NCI-H446 (cell line): ENCODE measurements at regions not wholly inside any gene's neighbourhood (a gene's known extent, or its start where the extent isn't known, plus 50 kb on each side); places are given as distances from the start of the nearest gene placed in this dataset.
"Not testable (repeated sequence)": the region's sequence is repeated elsewhere in the genome, so short reads cannot be mapped to it uniquely, and the experiment has no call there.

Source experiments
- DNase-seq, 2 experiments: peaks; one replicate each; lab custom pipeline; 2025; lab: John Stamatoyannopoulos, UW

DNA sequence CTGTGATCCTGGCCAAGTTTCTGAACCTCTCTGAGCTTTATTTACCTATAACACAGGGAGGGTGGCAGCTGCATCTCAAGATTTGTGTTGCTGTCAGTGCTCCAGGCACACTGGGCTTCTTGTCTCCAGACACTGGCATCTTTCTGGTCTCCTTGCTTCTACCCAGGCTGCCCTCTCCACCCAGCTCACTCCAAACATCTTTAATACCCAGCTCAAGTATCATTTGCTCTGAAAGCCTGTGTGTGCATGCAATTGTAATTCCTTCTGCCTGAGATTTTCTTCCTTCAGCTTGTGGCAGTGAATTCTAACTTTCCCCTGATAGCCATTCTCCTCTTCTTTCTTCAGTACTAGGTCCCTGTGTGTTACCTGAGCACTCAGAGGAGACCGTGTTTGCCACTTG, 50.7 kb upstream of the USP7 start:
- DNase-seq, result no peak

DNA sequence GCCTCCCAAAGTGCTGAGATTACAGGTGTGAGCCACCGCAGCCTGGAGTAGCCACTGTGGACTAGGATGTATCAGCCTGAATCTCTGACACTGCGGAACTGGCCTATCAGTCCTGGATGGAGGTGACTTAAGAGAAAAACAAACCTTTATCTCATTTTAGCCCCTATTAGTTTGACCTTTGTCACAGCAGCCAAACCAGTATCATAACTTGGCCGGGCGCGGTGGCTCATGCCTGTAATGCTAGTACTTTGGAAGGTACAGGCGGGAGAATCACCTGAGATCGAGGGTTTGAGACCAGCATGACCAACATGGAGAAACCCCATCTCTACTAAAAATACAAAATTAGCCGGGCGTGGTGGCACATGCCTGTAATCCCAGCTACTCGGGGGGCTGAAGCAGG, 51.8 kb upstream of the USP7 start:
- DNase-seq, result no peak

DNA sequence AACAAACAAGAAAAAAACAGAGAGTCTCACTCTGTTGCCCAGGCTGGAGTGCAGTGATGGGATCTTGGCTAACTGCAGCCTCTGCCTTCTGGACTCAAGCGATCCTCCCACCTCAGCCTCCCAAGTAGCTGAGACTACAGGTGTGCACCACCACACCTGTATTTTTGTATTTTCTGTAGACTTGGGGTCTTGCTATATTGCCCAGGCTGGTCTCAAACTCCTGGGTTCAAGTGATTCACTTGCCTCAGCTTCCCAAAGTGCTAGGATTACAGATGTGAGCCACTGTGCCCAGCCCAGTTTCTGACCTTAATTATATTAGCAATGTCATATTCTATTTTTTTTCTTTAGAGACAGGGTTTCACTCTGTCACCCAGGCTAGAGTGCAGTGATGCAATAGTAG, 52.3 kb upstream of the USP7 start:
- DNase-seq, result not testable (repeated sequence)

DNA sequence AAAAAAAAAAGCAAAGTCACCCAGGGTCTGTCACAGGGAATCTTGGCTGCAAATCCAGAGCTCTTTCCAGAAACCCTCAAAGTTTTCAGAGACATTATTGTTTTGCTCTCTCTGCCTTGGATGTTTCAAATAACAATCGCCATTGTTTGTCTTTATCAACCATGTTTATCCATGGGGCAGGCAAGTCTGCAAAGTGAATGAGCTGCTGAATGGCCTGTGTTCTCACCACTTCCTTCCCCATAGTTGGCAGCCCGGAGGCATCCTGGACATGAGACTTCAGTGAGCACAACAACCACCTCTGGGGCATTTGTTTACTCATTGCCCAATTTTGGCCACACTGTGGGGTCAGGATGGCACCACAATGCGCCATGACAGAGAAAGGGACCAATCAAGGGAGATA, 53.1 kb upstream of the USP7 start:
- no peak for DNase-seq

DNA sequence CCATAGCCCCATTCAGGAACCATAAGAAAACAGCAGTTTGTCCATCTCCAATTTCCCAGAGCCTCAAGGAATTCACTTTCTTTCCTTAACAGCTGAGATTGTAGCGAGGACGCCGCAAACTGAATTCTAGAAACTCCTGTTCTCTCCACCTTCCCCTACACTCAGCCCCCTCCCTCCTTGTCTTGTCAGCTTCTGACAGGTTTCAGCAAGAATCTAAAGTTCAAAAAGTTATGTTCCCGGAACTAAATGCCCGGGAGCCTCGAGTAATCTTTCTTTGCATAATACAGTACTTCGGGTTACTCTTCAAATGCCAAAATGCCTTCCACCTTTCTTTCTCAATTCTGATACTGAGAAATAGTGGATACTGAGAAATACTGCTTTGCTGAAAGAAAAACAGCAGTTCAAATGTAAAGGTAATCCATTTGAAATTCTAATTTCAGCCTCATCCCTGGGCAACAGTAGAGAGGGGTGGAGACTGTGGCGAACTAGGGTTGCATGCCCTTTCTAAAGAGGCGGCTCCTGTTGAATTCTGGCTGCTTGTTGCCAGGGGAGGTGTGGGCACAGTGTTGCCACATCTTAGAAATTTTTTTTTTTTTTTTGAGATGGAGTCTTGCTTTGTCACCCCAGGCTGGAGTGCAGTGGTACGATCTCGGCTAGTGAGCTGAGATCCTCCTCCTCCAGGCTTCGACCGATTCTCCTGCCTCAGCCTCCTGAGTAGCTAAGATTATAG, 63.5 kb upstream of the USP7 start:
- DNase-seq, result no peak

DNA sequence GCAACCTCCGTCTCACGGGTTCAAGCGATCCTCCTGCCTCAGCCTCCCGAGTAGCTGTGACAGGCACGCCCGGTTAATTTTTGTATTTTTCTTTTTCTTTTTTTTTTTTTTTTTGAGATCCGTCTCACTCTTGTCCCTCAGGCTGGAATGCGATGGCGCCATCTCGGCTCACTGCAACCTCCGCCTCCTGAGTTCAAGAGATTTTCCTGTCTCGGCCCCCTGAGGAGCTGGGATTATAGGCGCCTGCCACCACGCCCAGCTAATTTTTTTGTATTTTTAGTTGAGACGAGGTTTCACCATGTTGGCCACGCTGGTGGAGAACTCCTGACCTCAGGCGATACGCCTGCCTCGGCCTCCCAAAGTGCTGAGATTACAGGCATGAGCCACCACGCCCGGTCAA, 63.0 kb upstream of the HAPSTR1 start:
- DNase-seq, result not testable (repeated sequence)

DNA sequence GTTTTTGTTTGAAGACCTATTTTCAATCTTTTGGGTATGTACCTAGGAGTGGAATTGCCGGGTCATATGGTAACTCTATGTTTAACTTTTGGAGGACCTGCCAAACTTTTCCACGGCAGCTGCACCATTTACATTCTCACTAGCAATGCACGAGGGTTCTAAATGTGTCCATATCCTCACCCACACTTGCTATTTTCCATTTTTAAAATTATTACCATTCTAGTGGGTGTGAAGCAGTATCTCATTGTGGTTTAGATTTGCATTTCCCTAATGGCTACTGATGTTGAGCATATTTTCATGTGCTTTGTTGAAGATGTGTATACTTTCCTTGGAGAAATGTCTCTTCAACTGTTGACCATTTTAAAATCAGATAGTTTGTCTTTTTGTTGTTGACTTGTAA, 60.3 kb upstream of the HAPSTR1 start:
- no peak for DNase-seq

DNA sequence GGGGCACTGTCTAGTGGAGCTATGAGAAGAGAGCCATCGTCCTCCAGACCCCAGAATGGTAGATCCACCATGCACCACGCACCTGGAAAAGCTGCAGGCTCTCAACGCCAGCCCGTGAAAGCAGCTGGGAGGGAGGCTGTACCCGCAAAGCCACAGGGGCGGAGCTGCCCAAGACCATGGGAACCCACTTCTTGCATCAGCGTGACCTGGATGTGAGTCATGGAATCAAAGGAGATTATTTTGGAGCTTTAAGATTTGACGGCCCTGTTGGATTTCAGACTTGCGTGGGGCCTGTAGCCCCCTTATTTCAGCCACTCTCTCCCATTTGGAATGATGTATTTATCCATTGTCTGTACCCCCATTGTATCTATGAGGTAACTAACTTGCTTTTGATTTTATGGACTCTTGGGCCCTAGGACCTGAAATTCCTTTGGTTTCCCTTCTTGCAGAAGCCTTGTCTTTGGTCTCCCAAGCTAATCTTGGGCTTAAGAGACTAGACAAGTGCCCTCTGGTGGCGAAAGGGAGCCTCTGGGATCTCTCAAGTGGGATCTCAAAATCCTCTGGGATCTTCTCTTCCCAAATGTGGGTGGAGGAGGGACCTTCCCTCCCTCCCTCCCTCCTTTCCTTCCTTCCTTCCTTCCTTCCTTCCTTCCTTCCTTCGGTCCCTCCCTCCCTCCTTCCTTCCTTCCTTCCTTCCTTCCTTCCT, 58.2 kb upstream of the HAPSTR1 start:
- peak; percentile 49 to 75 for DNase-seq

DNA sequence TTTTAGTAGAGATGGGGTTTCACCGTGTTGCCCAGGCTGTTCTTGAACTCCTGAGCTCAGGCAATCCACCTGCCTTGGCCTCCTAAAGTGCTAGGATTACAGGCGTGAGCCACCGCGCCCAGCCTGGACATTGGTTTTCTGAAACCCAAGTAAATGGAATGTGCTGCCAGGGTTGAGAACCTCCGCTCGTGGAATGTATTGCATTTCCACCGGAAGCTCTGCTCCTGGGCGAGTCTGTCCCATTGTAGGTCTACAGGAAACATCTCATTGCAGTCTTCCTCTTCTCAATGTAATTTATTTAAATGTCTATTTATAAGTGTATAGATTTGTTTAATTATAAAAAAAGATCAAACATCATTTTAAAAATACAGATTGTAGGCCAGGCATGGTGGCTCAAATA, 57.4 kb upstream of the HAPSTR1 start:
- DNase-seq, result no peak

DNA sequence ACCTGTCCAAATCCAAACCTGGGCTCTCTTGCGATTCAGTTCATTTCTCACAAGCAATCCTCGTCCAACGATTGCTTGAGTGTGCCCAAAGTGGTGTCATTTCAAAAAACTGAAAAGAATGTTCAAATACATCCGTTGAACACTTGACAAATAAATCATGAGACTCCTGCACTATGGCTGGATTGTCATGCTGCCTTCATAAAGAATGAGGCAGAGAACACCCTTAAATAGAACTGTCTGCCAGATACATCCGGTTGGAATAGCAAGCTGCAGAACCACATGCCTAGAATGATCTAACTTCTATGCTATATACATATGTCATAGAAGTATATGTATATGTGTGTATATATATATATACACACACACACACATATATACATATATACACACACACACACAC, 55.4 kb upstream of the HAPSTR1 start:
- no peak for DNase-seq

DNA sequence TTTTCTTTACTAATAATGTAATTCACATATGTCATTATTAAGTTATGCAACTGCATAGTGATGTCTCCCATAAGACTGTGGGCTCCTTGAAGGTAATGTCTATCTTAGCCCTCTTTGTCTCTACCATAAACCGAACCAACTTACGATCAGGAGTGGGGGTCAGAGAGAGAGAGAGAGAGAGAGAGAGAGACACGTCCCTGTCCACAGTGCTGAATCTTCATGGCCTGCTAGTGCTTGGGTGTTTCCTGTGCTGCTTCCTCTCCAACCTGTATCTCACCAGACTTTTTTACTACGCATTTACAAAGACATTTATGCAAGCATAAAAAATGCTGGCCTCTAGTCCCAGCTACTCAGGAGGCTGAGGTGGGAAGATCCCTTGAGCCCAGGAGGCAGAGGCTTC, 52.2 kb upstream of the HAPSTR1 start:
- DNase-seq, result no peak

DNA sequence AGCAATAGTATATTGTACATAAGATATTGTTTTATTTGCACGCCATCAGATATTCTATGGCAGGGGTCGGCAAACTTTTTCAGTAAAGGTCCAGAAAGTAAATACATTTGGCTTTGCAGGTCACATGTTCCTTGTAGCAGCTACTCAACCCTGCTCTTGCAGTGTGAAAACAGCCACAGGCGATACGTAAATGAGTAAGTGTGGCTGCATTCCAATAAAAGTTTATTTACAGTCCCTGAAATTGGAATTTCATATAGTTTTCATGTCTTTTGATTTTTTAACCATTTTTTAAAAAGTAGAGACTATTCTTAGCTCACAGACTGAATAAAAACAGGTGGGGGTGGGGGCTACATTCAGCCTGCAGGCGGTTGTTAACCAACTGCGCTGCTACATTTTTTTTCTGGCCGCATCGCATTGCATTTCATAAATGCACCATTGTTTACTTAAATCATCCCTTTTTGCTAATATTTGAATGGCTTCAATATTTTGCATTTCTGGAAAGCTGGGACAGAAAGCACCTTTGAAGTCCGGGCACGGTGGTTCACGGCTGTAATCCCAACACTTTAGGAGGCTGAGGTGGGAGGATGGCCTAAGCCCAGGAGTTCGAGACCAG, 50.5 kb upstream of the HAPSTR1 start:
- DNase-seq, result no peak
